ENCODE measurements at regions not wholly inside any gene's neighbourhood (a gene's known extent, or its start where the extent isn't known, plus 50 kb on each side); places are given as distances from the start of the nearest gene placed in this dataset.
"Not testable (repeated sequence)": the region's sequence is repeated elsewhere in the genome, so short reads cannot be mapped to it uniquely, and the experiment has no call there.

DNA sequence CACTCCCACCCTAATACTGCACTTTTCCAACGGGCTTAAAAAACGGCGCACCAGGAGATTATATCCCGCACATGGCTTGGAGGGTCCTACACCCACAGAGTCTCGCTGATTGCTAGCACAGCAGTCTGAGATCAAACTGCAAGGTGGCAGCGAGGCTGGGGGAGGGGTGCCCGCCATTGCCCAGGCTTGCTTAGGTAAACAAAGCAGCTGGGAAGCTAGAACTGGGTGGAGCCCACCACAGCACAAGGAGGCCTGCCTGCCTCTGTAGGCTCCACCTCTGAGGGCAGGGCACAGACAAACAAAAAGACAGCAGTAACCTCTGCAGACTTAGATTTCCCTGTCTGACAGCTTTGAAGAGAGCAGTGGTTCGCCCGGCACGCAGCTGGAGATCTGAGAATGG is 88.5 kb downstream of the MTX3 start:
- not testable (repeated sequence) for H3K27ac ChIP-seq (ENCODE audit: insufficient read length, low read depth, low read length); H2BK12ac ChIP-seq (ENCODE audit: insufficient read length, low read depth, low read length); H3K9me3 ChIP-seq (ENCODE audit: control insufficient read depth, low read depth, low read length); H2BK20ac ChIP-seq (ENCODE audit: low read depth, low read length, poor library complexity, severe bottlenecking); H2AK5ac ChIP-seq (ENCODE audit: insufficient read length, low read length); H4K8ac ChIP-seq (replicated peaks; ENCODE audit: insufficient read length, low read depth, low read length); H3K9ac ChIP-seq (ENCODE audit: extremely low read depth, insufficient read length, low read length); H4K20me1 ChIP-seq (ENCODE audit: control insufficient read depth, insufficient read depth, insufficient read length); H3K4me1 ChIP-seq (ENCODE audit: insufficient read depth, low read length); H3K4me2 ChIP-seq (ENCODE audit: insufficient read depth, insufficient read length, low read length); DNase-seq; H3K79me1 ChIP-seq (ENCODE audit: insufficient read depth, low read depth, low read length, poor library complexity, severe bottlenecking); H2BK5ac ChIP-seq (ENCODE audit: insufficient read length, low read length); H3K4me3 Mint-ChIP-seq; H4K5ac ChIP-seq (ENCODE audit: insufficient read length, low read depth, low read length); H3K23ac ChIP-seq (ENCODE audit: insufficient read length, low read depth, low read length); H3K18ac ChIP-seq (ENCODE audit: insufficient read length, low read depth, low read length); H3K56ac ChIP-seq (ENCODE audit: insufficient read length, low read depth, low read length); H3K4me1 Mint-ChIP-seq; H2BK15ac ChIP-seq (ENCODE audit: low read depth, low read length); H4K91ac ChIP-seq (ENCODE audit: insufficient read length, low read depth, low read length); H2AFZ ChIP-seq (ENCODE audit: low read length); H3K14ac ChIP-seq (ENCODE audit: insufficient read depth, low read length); H3K27me3 Mint-ChIP-seq (ENCODE audit: low read depth); H3K79me2 ChIP-seq (ENCODE audit: insufficient read depth, low read length); H2BK120ac ChIP-seq (ENCODE audit: low read depth, low read length, poor library complexity, severe bottlenecking); H3K27ac Mint-ChIP-seq; H3K4ac ChIP-seq (ENCODE audit: low read depth, low read length); H3K27me3 ChIP-seq (ENCODE audit: insufficient read depth, low read length); H3T11ph ChIP-seq (ENCODE audit: low read length); H3K23me2 ChIP-seq (ENCODE audit: insufficient read length, low read depth, low read length, poor library complexity, severe bottlenecking)
- Mint-ChIP-seq H3K36me3 (ENCODE audit: insufficient read depth in 1 of 3, low read depth in 3 of 3) (peaks cover 0 to 11% (median 10%) of the 10 kb centered on the region in 3 experiments; a peak in 6 of 7 replicates), H3K9me3 (peaks cover 17 to 19% of the 10 kb centered on the region in 2 experiments)
- no CpG with 5 or more reads among the region's 10 CpGs for WGBS (ENCODE audit: extremely low coverage, insufficient read length, low lambda C conversion rate)
